PFSK-1 (cell line): ENCODE measurements at regions not wholly inside any gene's neighbourhood (a gene's known extent, or its start where the extent isn't known, plus 50 kb on each side); places are given as distances from the start of the nearest gene placed in this dataset.

ENCODE experiments used
- FOXP2 ChIP-seq: optimal IDR thresholded peaks from 2 replicates; pipeline ENCODE3; 2011; ENCODE audit warnings: borderline replicate concordance, control low read depth, inconsistent platforms; ENCODE audit not compliant: insufficient read depth; ENCODE audit errors: extremely low read length, extremely low read depth
- POLR2AphosphoS5 ChIP-seq: IDR thresholded peaks from 2 replicates; pipeline ENCODE4 v1.6.1; 2012; ENCODE audit warnings: low read depth, mild to moderate bottlenecking, control low read depth, low read length, moderate library complexity
- REST ChIP-seq, 2 experiments: IDR thresholded peaks; 2 replicates each; pipeline versions ENCODE4 v1.6.1 to v1.8.0; 2011 to 2012; ENCODE audit warnings: low read depth in 2 of 2, low read length in 2 of 2, control low read depth in 1 of 2, inconsistent platforms in 1 of 2, mild to moderate bottlenecking in 1 of 2, moderate library complexity in 1 of 2; ENCODE audit not compliant: insufficient read depth in 1 of 2
- SIN3A ChIP-seq: IDR thresholded peaks from 2 replicates; pipeline ENCODE4 v1.6.1; 2012; ENCODE audit warnings: mild to moderate bottlenecking, low read length, moderate library complexity, borderline replicate concordance; ENCODE audit not compliant: insufficient read depth
- TAF1 ChIP-seq: IDR thresholded peaks from 2 replicates; pipeline ENCODE4 v1.6.1; 2012; ENCODE audit warnings: low read length, control low read depth, borderline replicate concordance; ENCODE audit not compliant: insufficient read depth

GRCh38 chr6:144580039-144580438 lies 294.9 kb downstream of the UTRN start:
- TF ChIP-seq POLR2AphosphoS5, result no peak
- no peak for TF ChIP-seq REST (IDR thresholded peaks at IDR 0.05; ENCODE audit: insufficient read depth in 1 of 2, low read depth in 2 of 2, low read length in 2 of 2)
- no peak for TF ChIP-seq TAF1
- TF ChIP-seq FOXP2, result no peak
- TF ChIP-seq SIN3A, result no peak

- TF ChIP-seq REST (IDR thresholded peaks at IDR 0.05; ENCODE audit: insufficient read depth in 1 of 2, low read depth in 2 of 2, low read length in 2 of 2), result no peak
- no peak for TF ChIP-seq SIN3A
- TF ChIP-seq FOXP2, result no peak
- no peak for TF ChIP-seq POLR2AphosphoS5
- TF ChIP-seq TAF1, result no peak
These were observed 295.6 kb downstream of the UTRN start for GRCh38 chr6:144580771-144581170.

GRCh38 chr6:144581812-144582537 lies 296.8 kb downstream of the UTRN start:
- TF ChIP-seq POLR2AphosphoS5 (no peak), REST (IDR thresholded peaks at IDR 0.05; ENCODE audit: insufficient read depth in 1 of 2, low read depth in 2 of 2, low read length in 2 of 2) (no peak), TAF1 (no peak), FOXP2 (no peak), SIN3A (no peak)

- no peak for TF ChIP-seq REST (IDR thresholded peaks at IDR 0.05; ENCODE audit: insufficient read depth in 1 of 2, low read depth in 2 of 2, low read length in 2 of 2)
- no peak for TF ChIP-seq TAF1
- no peak for TF ChIP-seq POLR2AphosphoS5
- TF ChIP-seq FOXP2, result no peak
- TF ChIP-seq SIN3A, result no peak
These were observed 297.9 kb downstream of the UTRN start for GRCh38 chr6:144582939-144583613.

GRCh38 chr6:144583614-144583954 lies 298.4 kb downstream of the UTRN start:
- no peak for TF ChIP-seq REST (IDR thresholded peaks at IDR 0.05; ENCODE audit: insufficient read depth in 1 of 2, low read depth in 2 of 2, low read length in 2 of 2)
- TF ChIP-seq FOXP2, result no peak
- no peak for TF ChIP-seq TAF1
- TF ChIP-seq POLR2AphosphoS5, result no peak
- TF ChIP-seq SIN3A, result no peak
